H1 (cell line): ENCODE measurements at regions not wholly inside any gene's neighbourhood (a gene's known extent, or its start where the extent isn't known, plus 50 kb on each side); places are given as distances from the start of the nearest gene placed in this dataset.

Experiments
- CTCF ChIA-PET: fragments of 300-600 bp; sonication (Branson Sonifier 250); formaldehyde crosslinking; loops from one replicate; lab custom pipeline; 2021; ENCODE audit not compliant: partially characterized antibody; lab: Charles Lee
- POLR2A ChIA-PET: fragments of 300-600 bp; sonication (Branson Sonifier 250); formaldehyde crosslinking; loops from one replicate; lab custom pipeline; 2021; ENCODE audit warnings: inconsistent platforms; ENCODE audit not compliant: partially characterized antibody; lab: Charles Lee
- DNase-seq, 2 experiments: peaks; one replicate each; pipeline versions ENCODE4 v3.0.0 to v3.0.0-alpha.2; 2010 to 2022; ENCODE audit warnings: low spot score in 2 of 2, low read depth in 1 of 2, mixed read lengths in 1 of 2
- FAIRE-seq: peaks from 2 replicates; lab custom pipeline; 2011; peaks lifted over from hg19 to GRCh38; lab: Jason Lieb, UNC
- H2AFZ ChIP-seq: 2 replicates; pipeline ENCODE4 v1.8.1; 2012; ENCODE audit warnings: low read length, inconsistent platforms
- H2AK5ac ChIP-seq: 2 replicates; pipeline ENCODE4 v1.6.1; 2013; ENCODE audit warnings: low read depth, low read length
- H2BK120ac ChIP-seq: replicated peaks from 2 replicates; pipeline ENCODE3; 2013; ENCODE audit warnings: low read depth, low read length, inconsistent platforms
- H2BK12ac ChIP-seq: 2 replicates; pipeline ENCODE4 v1.6.1; 2013; ENCODE audit warnings: low read depth, low read length
- H2BK15ac ChIP-seq: 2 replicates; pipeline ENCODE4 v1.6.1; 2013; ENCODE audit warnings: low read length
- H2BK20ac ChIP-seq: 2 replicates; pipeline ENCODE4 v1.6.1; 2013; ENCODE audit warnings: low read length
- H2BK5ac ChIP-seq: 2 replicates; pipeline ENCODE4 v1.6.1; 2013; ENCODE audit warnings: low read depth, low read length
- H3K14ac ChIP-seq: 2 replicates; pipeline ENCODE4 v1.6.1; 2013; ENCODE audit warnings: inconsistent platforms; ENCODE audit not compliant: insufficient read length
- H3K18ac ChIP-seq: 2 replicates; pipeline ENCODE4 v1.6.1; 2013; ENCODE audit warnings: low read length; ENCODE audit errors: extremely low read depth
- H3K23ac ChIP-seq: 2 replicates; pipeline ENCODE4 v1.6.1; 2013; ENCODE audit warnings: inconsistent platforms; ENCODE audit not compliant: insufficient read length
- H3K23me2 ChIP-seq: 2 replicates; pipeline ENCODE4 v1.6.1; 2013; ENCODE audit warnings: low read depth, low read length
- H3K27ac ChIP-seq: 2 replicates; pipeline ENCODE4 v1.6.1; 2011; ENCODE audit warnings: low read depth, low read length, inconsistent platforms
- H3K27me3 ChIP-seq, 4 experiments: replicated peaks in 1 of 4; 1 replicate in 1 of 4; 2 replicates in 3 of 4; pipeline versions ENCODE4 v1.6.1 to v1.8.1; 2011 to 2013; ENCODE audit warnings: low read length in 3 of 4, mild to moderate bottlenecking in 3 of 4, inconsistent platforms in 2 of 4, mixed read lengths in 2 of 4, moderate library complexity in 1 of 4; ENCODE audit not compliant: control insufficient read depth in 3 of 4, insufficient read depth in 3 of 4; ENCODE audit errors: extremely low read depth in 1 of 4
- H3K36me3 ChIP-seq, 4 experiments: 2 replicates each; pipeline versions ENCODE4 v1.6.1 to v1.8.1; 2011 to 2013; ENCODE audit warnings: mild to moderate bottlenecking in 4 of 4, low read length in 3 of 4, moderate library complexity in 2 of 4, control low read depth in 1 of 4, inconsistent platforms in 1 of 4; ENCODE audit not compliant: insufficient read depth in 4 of 4, control insufficient read depth in 2 of 4
- H3K4ac ChIP-seq: replicated peaks from 2 replicates; pipeline ENCODE3; 2013; ENCODE audit warnings: low read length, low read depth, mixed read lengths, inconsistent platforms; ENCODE audit not compliant: insufficient read length
- H3K4me1 ChIP-seq, 4 experiments: replicated peaks in 1 of 4; 1 replicate in 1 of 4; 2 replicates in 3 of 4; pipeline versions ENCODE4 v1.6.1 to v1.8.1; 2011 to 2013; ENCODE audit warnings: low read length in 3 of 4, inconsistent platforms in 2 of 4, mixed read lengths in 1 of 4; ENCODE audit not compliant: insufficient read depth in 4 of 4, control insufficient read depth in 3 of 4
- H3K4me2 ChIP-seq, 2 experiments: 2 replicates each; pipeline versions ENCODE4 v1.6.1 to v1.8.1; 2011 to 2013; ENCODE audit warnings: low read depth in 2 of 2, low read length in 2 of 2, control low read depth in 1 of 2, inconsistent platforms in 1 of 2, mild to moderate bottlenecking in 1 of 2; ENCODE audit not compliant: insufficient read depth in 1 of 2
- H3K4me3 ChIP-seq, 4 experiments: fragments of 200-600, 300-600 bp in 1 of 4; sonication (generic), shearing (Covaris generic), sonication (Bioruptor Twin) in 1 of 4; 2 replicates each; pipeline versions ENCODE4 v1.5.1 to v1.8.1; 2011 to 2016; ENCODE audit warnings: low read length in 4 of 4, low read depth in 3 of 4, control low read depth in 2 of 4, inconsistent platforms in 2 of 4, mild to moderate bottlenecking in 2 of 4, mixed read lengths in 1 of 4, moderate library complexity in 1 of 4; ENCODE audit not compliant: insufficient read depth in 2 of 4; ENCODE audit errors: extremely low read depth in 1 of 4
- H3K56ac ChIP-seq: replicated peaks from 2 replicates; pipeline ENCODE3; 2013; ENCODE audit warnings: low read depth, mild to moderate bottlenecking, mixed read lengths, low read length, inconsistent platforms; ENCODE audit not compliant: insufficient read length
- H3K79me1 ChIP-seq: 2 replicates; pipeline ENCODE4 v1.6.1; 2013; ENCODE audit warnings: low read depth, low read length, control low read depth
- H3K79me2 ChIP-seq, 2 experiments: 2 replicates each; pipeline versions ENCODE4 v1.6.1 to v1.8.1; 2012 to 2013; ENCODE audit warnings: low read length in 2 of 2, mild to moderate bottlenecking in 2 of 2, inconsistent platforms in 1 of 2; ENCODE audit not compliant: insufficient read depth in 2 of 2, control insufficient read depth in 1 of 2
- H3K9ac ChIP-seq, 4 experiments: replicated peaks in 1 of 4; 1 replicate in 1 of 4; 2 replicates in 3 of 4; pipeline versions ENCODE4 v1.6.1 to v1.8.1; 2011 to 2013; ENCODE audit warnings: low read depth in 3 of 4, low read length in 3 of 4, control low read depth in 2 of 4, mild to moderate bottlenecking in 2 of 4, moderate library complexity in 2 of 4, inconsistent platforms in 1 of 4; ENCODE audit errors: extremely low read depth in 1 of 4
- H3K9me3 ChIP-seq, 2 experiments: 2 replicates each; pipeline versions ENCODE4 v1.6.1 to v1.8.1; 2012 to 2013; ENCODE audit warnings: mild to moderate bottlenecking in 2 of 2, moderate library complexity in 2 of 2, control low read depth in 1 of 2, inconsistent platforms in 1 of 2, low read depth in 1 of 2, low read length in 1 of 2, mixed read lengths in 1 of 2; ENCODE audit not compliant: insufficient read depth in 2 of 2
- H4K20me1 ChIP-seq, 2 experiments: replicated peaks in 1 of 2; 2 replicates each; pipeline versions ENCODE3 to v1.8.1; 2011 to 2013; ENCODE audit warnings: inconsistent platforms in 2 of 2, low read length in 2 of 2, mild to moderate bottlenecking in 1 of 2; ENCODE audit not compliant: insufficient read depth in 2 of 2, control insufficient read depth in 1 of 2
- H4K5ac ChIP-seq: 2 replicates; pipeline ENCODE4 v1.6.1; 2013; ENCODE audit warnings: low read length, low read depth, mixed read lengths, inconsistent platforms; ENCODE audit not compliant: insufficient read length
- H4K8ac ChIP-seq: 2 replicates; pipeline ENCODE4 v1.8.0; 2013; ENCODE audit warnings: mild to moderate bottlenecking, moderate library complexity, low read length, inconsistent platforms; ENCODE audit not compliant: insufficient read depth; ENCODE audit errors: extremely low read depth
- H4K91ac ChIP-seq: replicated peaks from 2 replicates; pipeline ENCODE3; 2013; ENCODE audit warnings: low read length, mixed read lengths, inconsistent platforms; ENCODE audit not compliant: insufficient read length
- CTCF ChIP-seq, 3 experiments: IDR thresholded peaks; 1 replicate in 2 of 3; 2 replicates in 1 of 3; pipeline versions ENCODE4 v1.5.1 to v1.6.1; 2011; ENCODE audit warnings: low read length in 3 of 3, mild to moderate bottlenecking in 3 of 3, inconsistent platforms in 2 of 3, low read depth in 1 of 3, moderate library complexity in 1 of 3; ENCODE audit not compliant: insufficient read depth in 1 of 3; ENCODE audit errors: control extremely low read depth in 1 of 3
- WGBS, 2 experiments: shearing (Covaris generic) in 1 of 2; methylation state at CpG; one replicate each; pipeline versions ENCODE4 v1.1.6 to v1.1.7; 2013 to 2015; ENCODE audit warnings: low lambda C conversion rate in 2 of 2, mixed read lengths in 2 of 2, inconsistent platforms in 1 of 2, low coverage in 1 of 2, missing lambda C conversion rate in 1 of 2; ENCODE audit not compliant: insufficient replicate concordance in 2 of 2, insufficient coverage in 1 of 2, insufficient read length in 1 of 2; ENCODE audit errors: extremely low coverage in 1 of 2, missing lambda C conversion rate in 1 of 2; 5-methylcytosine and 5-hydroxymethylcytosine counted together

DNA sequence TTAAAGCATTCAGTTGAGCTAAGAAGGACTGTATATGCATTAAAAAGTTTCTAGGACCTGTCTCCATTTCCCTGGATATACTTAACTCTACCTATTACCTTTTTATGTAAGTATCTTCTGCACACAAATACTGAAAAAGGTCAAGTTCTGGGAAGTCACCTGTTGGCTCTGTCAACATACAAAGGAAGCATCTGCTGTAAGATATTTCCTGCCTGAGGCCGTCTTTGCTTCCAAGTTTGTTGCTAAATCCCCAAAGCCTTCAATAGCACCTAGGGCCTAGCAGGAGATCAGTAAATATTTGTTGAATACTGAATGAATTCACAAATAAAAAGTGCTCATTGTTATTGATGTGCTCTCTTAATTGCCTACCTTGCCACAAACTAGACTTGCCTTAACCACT lies 188.4 kb downstream of the DUSP6 start:
- no peak overlapping the region for H2BK12ac ChIP-seq
- H3K4ac ChIP-seq = no peak overlapping the region
- H3K23ac ChIP-seq = no peak overlapping the region
- no peak overlapping the region for H3K27ac ChIP-seq
- no peak overlapping the region for H2BK5ac ChIP-seq
- no peak for DNase-seq
- H4K20me1 ChIP-seq = no peaks in the 10 kb centered on the region
- no peak overlapping the region for H3K14ac ChIP-seq
- no peak overlapping the region for H2AFZ ChIP-seq
- H3K18ac ChIP-seq = no peak overlapping the region
- H3K36me3 ChIP-seq = no peaks in the 10 kb centered on the region
- H3K27me3 ChIP-seq = no peaks in the 10 kb centered on the region; a peak in 1 of 7 replicates
- no peak overlapping the region for H3K9ac ChIP-seq
- ChIA-PET POLR2A (no interaction called here), CTCF (interaction anchor here (0.7 kb wide), 2 partner anchors 191 to 1296 kb away, joined by 3 to 5 read pairs; no protein-coding TSS in a partner anchor)
- H3K79me2 ChIP-seq = no peaks in the 10 kb centered on the region
- H2AK5ac ChIP-seq = no peak overlapping the region
- no peaks in the 10 kb centered on the region for H3K23me2 ChIP-seq
- no peak overlapping the region for H4K91ac ChIP-seq
- H3K4me1 ChIP-seq = 0 out of 7 replicates have a peak, but pooled peaks cover 0 to 2% (median 0%) of the 10 kb centered on the region in 4 experiments
- H3K9me3 ChIP-seq = no peaks in the 10 kb centered on the region
- H2BK20ac ChIP-seq = no peak overlapping the region
- no peak overlapping the region for H3K4me3 ChIP-seq
- H4K5ac ChIP-seq = no peak overlapping the region
- no peak overlapping the region for H2BK120ac ChIP-seq
- H4K8ac ChIP-seq = no peak overlapping the region
- WGBS, 2 experiments = 80% methylated on average over 1 of the region's 1 CpG; no CpG with 5 or more reads in 1 of the 2 experiments
- no peak overlapping the region for H2BK15ac ChIP-seq
- no peak overlapping the region for H3K56ac ChIP-seq
- no peak for FAIRE-seq
- no peaks in the 10 kb centered on the region for H3K79me1 ChIP-seq
- H3K4me2 ChIP-seq = no peak overlapping the region
- no peak for TF ChIP-seq CTCF (IDR thresholded peaks at IDR 0.05; ENCODE audit: control extremely low read depth in 1 of 3, insufficient read depth in 1 of 3, low read depth in 1 of 3, low read length in 3 of 3)
